ENCODE measurements at regions not wholly inside any gene's neighbourhood (a gene's known extent, or its start where the extent isn't known, plus 50 kb on each side); places are given as distances from the start of the nearest gene placed in this dataset.
"Not testable (repeated sequence)": the region's sequence is repeated elsewhere in the genome, so short reads cannot be mapped to it uniquely, and the experiment has no call there.

DNA sequence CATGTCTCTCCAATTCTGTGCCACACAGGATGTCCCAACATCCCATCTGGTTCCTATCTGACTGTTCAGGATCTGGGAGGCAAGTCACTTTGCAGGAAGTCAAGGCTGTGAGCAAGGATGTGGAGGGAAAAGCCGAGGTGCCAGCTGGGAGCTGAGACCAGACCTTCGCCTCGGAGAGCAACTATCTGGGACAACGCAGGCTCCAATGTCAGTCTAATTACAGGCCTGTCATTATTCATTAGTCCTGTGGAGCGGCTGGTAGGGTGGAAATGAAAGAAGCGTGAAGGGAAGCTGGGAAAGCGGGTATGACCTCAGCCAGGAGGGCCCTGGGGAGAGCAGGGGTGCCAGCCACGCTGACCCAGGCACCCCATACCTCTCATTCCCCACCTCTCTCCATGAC is 147.3 kb downstream of the UNC5CL start:
- no peak for DNase-seq (ENCODE audit: low read depth)
- H3K4me3 ChIP-seq (ENCODE audit: low read depth, low read length) = no peak overlapping the region

- no peak for DNase-seq (ENCODE audit: low read depth)
- no peak overlapping the region for H3K4me3 ChIP-seq (ENCODE audit: low read depth, low read length)
These were observed 147.9 kb downstream of the UNC5CL start for GRCh38 chr6:40891131-40891530.

DNA sequence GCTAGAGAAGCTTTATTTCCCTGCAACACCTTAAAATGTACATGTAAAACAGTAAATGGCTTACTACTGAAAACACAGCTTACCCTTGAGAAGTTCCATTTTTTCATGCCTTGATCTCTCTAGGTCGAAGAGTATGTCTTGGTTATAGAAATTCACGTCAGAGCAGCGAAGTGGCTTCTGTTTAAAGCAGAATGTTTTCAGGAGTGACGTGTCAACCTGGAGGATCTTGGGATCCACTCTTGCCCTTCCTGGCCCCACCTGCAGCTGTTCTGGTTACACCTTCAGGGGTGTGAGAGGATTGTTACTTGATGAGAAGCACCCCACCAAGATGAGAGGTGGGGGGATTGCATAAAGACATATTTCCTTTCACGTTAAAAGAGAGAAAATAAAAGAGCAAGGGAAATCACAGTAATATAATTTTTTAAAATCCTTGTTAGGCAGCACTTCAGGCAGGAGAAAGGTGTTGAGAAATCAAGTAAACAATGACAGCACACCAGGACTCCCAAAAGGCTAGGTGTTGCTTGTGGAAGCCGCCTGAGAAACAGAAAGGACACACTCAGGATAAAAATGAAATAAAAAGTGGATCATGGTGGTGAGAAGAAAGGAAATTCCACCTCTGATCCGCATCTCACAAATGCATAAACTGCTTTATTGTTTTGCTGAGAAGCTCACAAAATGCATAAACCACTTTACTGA is 149.7 kb downstream of the UNC5CL start:
- H3K4me3 ChIP-seq (ENCODE audit: low read depth, low read length) = no peak overlapping the region
- no peak for DNase-seq (ENCODE audit: low read depth)

GRCh38 chr6:40888456-40888990 is 150.5 kb downstream of the UNC5CL start:
- H3K4me3 ChIP-seq (ENCODE audit: low read depth, low read length) = no peak overlapping the region
- no peak for DNase-seq (ENCODE audit: low read depth)

DNA sequence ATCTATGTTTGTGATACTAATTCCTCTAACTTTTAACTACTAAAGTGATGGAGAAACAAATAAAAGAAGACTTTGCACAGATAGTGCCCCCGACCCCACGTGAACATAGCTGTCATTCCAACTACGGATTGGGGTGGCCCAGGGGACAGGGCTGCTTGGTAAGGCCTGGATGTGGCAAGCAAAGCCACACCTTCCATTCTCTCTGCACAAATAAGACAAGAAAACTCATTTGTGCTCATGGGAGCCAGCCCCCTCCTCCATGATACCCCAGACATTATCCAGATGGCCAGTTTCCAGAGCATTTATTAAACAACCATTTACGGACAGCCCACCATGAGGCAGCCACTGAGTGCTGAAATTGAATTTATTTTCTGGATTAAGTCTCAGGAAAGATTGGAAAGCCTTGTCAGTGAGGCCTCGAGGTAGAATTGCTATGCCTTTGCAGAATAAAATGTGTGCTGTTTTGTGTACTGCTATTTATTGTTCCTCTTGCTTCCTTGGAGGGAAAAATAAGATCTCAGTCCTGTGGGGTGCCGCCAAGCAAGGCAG is 151.2 kb downstream of the UNC5CL start:
- no peak overlapping the region for H3K4me3 ChIP-seq (ENCODE audit: low read depth, low read length)
- no peak for DNase-seq (ENCODE audit: low read depth)

DNA sequence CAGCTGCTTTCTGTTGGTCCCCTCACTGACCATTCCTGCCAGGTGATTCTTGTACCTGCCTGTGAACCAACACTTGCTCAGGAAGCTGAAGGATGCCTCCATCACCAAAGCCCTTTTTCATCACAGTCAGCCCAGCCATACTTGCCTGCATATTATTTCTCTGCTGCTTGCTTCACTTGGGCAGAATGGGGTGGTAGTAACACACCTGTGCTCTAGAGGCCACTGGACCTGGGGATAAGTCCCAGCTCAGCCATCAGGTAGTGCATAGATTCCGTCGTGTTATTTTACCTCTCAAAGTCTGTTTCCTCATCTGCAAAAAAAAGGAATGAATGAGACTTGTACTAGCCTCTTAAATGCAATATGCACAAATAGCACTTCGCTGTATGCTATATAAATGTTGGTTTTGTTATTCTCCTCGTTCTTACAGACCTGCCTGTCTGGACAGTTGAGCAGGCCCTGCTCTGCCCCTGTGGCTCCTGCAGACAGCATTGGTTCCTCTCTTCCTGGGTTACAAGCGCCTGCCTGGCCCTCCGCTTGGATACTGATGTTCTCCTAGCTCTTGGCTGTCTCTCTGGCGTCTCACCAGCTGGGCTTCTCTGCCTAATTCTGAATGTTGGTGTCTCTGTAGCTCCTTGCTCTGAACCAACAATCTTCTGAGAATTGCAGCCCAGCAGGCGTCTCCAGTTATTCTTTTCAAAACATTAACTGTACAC is 151.8 kb downstream of the UNC5CL start:
- H3K4me3 ChIP-seq (ENCODE audit: low read depth, low read length) = no peak overlapping the region
- DNase-seq (ENCODE audit: low read depth) = no peak

GRCh38 chr6:40885139-40885774 is 153.8 kb downstream of the UNC5CL start:
- no peak for DNase-seq (ENCODE audit: low read depth)
- no peak overlapping the region for H3K4me3 ChIP-seq (ENCODE audit: low read depth, low read length)

DNA sequence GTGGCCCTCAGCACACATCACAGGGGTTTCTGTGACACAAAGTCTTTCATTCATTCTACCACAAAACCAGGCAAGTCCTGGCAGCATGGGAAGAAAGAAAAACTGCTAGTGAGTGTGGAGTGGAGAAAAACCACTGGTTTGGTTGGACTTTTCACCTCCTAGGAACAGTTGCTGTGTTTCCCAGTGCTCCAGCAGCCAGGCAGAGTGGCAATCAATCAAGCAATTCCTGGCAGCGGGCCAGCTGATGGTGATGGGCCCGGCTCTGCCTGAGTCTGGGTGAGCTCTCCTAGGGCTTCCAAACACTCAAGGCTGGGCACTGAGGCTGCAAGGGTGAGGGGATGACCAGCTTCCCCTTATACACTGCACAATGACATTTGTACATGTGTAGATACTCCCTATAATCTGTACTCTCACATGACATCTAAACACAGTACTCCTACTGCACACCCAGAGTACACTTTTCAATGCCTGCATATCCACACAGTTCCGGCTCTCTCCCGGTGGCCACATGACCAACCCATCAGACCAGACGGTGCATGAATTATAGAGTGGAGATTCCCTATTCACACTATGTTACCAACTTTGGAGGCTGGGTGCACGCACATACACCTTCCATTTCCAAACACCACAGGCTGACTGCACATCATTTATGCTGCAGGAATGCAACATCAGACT is 156.6 kb downstream of the UNC5CL start:
- DNase-seq (ENCODE audit: low read depth) = no peak
- no peak overlapping the region for H3K4me3 ChIP-seq (ENCODE audit: low read depth, low read length)

DNA sequence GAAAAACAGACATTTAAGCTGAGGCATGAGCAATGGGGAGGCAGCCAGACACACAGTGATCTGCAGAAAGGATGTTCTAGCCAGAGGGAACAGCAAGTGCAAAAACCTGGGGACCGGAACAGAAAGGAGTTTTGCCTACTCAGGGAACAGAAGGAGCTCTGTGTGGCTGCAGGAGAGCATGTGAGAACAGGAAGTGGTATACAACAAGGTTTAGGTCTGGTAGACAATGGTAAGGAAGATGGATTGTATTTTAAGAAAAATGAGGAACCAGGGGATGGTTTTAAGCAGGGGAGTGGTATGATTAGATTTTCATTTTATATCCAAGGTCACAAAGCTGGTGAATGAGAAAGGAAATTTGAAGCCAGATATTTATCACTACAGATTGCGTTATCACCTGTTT is 157.5 kb downstream of the UNC5CL start:
- no peak overlapping the region for H3K4me3 ChIP-seq (ENCODE audit: low read depth, low read length)
- DNase-seq (ENCODE audit: low read depth) = no peak

DNA sequence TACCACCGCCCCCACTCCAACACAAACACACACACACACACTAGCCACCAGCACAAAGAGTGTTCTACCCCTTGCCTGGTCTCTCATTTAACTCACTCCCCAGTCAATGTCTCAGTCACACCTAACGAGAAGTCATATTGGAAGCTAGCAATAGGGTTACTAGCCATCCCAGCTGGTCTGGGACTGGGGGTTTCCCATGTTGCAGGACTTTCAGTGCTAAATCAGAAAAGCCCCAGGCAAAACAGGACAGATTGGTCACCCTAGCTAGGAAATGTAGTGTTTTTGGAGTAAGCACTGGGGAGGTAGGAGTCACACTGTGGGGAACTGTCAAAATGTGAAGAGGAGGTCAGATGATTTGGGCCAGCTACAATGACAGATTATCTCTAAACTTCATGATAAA is 158.1 kb downstream of the UNC5CL start:
- no peak overlapping the region for H3K4me3 ChIP-seq (ENCODE audit: low read depth, low read length)
- DNase-seq (ENCODE audit: low read depth) = no peak

GRCh38 chr6:40879169-40879568 is 159.9 kb downstream of the UNC5CL start:
- DNase-seq (ENCODE audit: low read depth) = no peak
- H3K4me3 ChIP-seq (ENCODE audit: low read depth, low read length) = no peak overlapping the region

DNA sequence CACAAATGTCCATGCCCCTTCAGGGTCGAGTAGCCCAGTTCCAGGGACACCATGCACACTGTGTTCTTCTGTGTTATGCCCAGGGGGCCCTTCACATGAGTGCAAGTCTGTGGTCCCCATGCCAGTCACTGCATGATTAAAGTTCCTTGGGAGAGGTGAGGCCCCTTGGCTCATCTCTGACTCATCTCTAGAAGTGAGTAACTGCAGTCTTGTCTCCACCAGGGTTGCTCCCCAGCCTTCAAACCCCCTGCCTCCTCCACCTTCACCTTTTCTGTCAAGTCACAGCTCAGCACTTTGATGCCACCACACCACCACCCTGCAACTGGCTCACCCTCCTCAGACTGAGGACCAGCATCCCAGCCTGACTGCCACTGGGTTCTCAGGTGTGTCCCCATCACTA is 161.7 kb downstream of the UNC5CL start:
- no peak overlapping the region for H3K4me3 ChIP-seq (ENCODE audit: low read depth, low read length)
- no peak for DNase-seq (ENCODE audit: low read depth)

GRCh38 chr6:40876336-40876735 is 162.7 kb downstream of the UNC5CL start:
- no peak overlapping the region for H3K4me3 ChIP-seq (ENCODE audit: low read depth, low read length)
- no peak for DNase-seq (ENCODE audit: low read depth)

- no peak for DNase-seq (ENCODE audit: low read depth)
- H3K4me3 ChIP-seq (ENCODE audit: low read depth, low read length) = no peak overlapping the region
These were observed 164.5 kb downstream of the UNC5CL start for GRCh38 chr6:40874495-40874894.

GRCh38 chr6:40871424-40871823 is 167.6 kb downstream of the UNC5CL start:
- no peak overlapping the region for H3K4me3 ChIP-seq (ENCODE audit: low read depth, low read length)
- no peak for DNase-seq (ENCODE audit: low read depth)

DNA sequence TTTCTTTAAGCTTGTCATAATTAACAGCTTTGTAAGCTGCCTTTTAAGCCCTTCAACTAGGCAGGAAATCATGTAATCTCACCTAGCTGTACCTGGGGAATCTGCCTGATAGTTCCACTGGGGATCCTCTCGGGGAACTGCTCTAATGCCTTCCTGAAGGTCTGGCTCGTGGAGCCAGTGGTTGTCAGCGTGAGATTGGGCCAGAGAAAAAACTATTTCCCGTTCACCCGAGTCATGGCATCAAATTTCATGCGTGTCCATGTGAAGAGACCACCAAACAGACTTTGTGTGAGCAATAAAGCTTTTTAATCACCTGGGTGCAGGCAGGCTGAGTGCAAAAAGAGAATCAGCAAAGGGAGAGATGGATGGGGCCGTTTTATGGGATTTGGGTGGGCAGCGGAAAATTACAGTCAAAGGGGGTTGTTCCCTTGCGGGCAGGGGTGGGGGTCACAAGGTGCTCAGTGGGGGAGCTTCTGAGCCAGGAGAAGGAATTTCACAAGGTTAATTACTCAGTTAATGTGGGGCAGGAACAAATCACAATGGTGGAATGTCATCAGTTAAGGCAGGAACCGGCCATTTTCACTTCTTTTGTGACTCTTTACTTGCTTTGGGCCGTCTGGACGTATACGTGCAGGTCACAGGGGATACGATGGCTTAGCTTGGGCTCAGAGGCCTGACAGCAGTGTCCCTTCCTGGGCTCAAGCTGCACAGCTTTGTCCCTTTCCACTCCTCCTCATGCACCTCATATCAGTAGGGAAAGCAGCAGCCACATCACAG is 170.7 kb downstream of the UNC5CL start:
- not testable (repeated sequence) for H3K4me3 ChIP-seq (ENCODE audit: low read depth, low read length); DNase-seq (ENCODE audit: low read depth)

DNA sequence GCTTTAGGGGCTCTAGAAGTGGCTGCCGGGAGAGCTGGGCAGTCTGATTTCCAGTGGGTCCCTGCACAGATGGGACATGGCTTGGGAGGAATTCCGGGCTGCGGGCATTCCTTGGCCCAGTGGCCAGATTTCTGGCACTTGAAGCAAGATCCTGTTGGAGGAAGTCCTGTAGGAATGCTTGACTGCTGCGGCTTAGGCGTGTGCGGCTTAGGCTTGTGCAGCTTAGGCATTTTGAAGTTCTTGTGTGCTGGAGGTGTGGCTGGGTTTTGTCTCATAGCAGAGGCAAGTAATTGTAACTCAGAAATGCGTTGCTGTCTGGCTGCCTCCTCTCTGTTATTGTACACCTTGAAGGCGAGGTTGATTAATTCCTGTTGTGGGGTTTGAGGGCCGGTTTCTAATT is 171.5 kb downstream of the UNC5CL start:
- H3K4me3 ChIP-seq (ENCODE audit: low read depth, low read length); DNase-seq (ENCODE audit: low read depth): not testable (repeated sequence)

- DNase-seq (ENCODE audit: low read depth) = not testable (repeated sequence)
These were observed 173.8 kb downstream of the UNC5CL start for GRCh38 chr6:40865259-40865658.

GRCh38 chr6:40860443-40860842 is 178.6 kb downstream of the UNC5CL start:
- H3K4me3 ChIP-seq (ENCODE audit: low read depth, low read length) = no peak overlapping the region
- no peak for DNase-seq (ENCODE audit: low read depth)

More at GRCh38 chr6:40865259-40865658, 173.8 kb downstream of the UNC5CL start:
- not testable (repeated sequence) for H3K4me3 ChIP-seq (ENCODE audit: low read depth, low read length)

Data from skeletal muscle cell (primary cell).